CD4-positive, alpha-beta T cell treated with Interferon gamma for 1 hour (primary cell): ENCODE measurements at regions not wholly inside any gene's neighbourhood (a gene's known extent, or its start where the extent isn't known, plus 50 kb on each side); places are given as distances from the start of the nearest gene placed in this dataset.
A peak's percentile ranks its signal among the peaks of the same experiment; 100 is the strongest.
"Not testable (repeated sequence)": the region's sequence is repeated elsewhere in the genome, so short reads cannot be mapped to it uniquely, and the experiment has no call there.

Experiments used
- DNase-seq: peaks from one replicate; pipeline ENCODE4 v3.0.0-alpha.2; 2020

- no peak for DNase-seq
These were observed 86.6 kb upstream of the ADRA1D start for GRCh38 chr20:4335722-4336121.

- DNase-seq = no peak
These were observed 83.2 kb upstream of the ADRA1D start for GRCh38 chr20:4332121-4332860.

GRCh38 chr20:4330011-4330410, 80.9 kb upstream of the ADRA1D start:
- DNase-seq = no peak

GRCh38 chr20:4329232-4329631, 80.1 kb upstream of the ADRA1D start:
- no peak for DNase-seq

GRCh38 chr20:4328541-4328940, 79.5 kb upstream of the ADRA1D start:
- DNase-seq = no peak

GRCh38 chr20:4327956-4328355, 78.9 kb upstream of the ADRA1D start:
- no peak for DNase-seq

- DNase-seq = no peak
These were observed 77.3 kb upstream of the ADRA1D start for GRCh38 chr20:4326195-4327065.

GRCh38 chr20:4325548-4326187, 76.6 kb upstream of the ADRA1D start:
- DNase-seq = no peak

- DNase-seq = no peak
These were observed 75.6 kb upstream of the ADRA1D start for GRCh38 chr20:4324611-4325243.

- no peak for DNase-seq
These were observed 73.4 kb upstream of the ADRA1D start for GRCh38 chr20:4322499-4322898.

- DNase-seq = peak; percentile 60
These were observed 71.2 kb upstream of the ADRA1D start for GRCh38 chr20:4320291-4320690.

GRCh38 chr20:4318891-4319290, 69.8 kb upstream of the ADRA1D start:
- DNase-seq = no peak

GRCh38 chr20:4310616-4311015, 61.5 kb upstream of the ADRA1D start:
- not testable (repeated sequence) for DNase-seq

- no peak for DNase-seq
These were observed 57.1 kb upstream of the ADRA1D start for GRCh38 chr20:4306206-4306605.

- no peak for DNase-seq
These were observed 56.0 kb upstream of the ADRA1D start for GRCh38 chr20:4305091-4305490.

- no peak for DNase-seq
These were observed 55.5 kb upstream of the ADRA1D start for GRCh38 chr20:4304601-4305000.

- no peak for DNase-seq
These were observed 54.0 kb upstream of the ADRA1D start for GRCh38 chr20:4303136-4303535.

- no peak for DNase-seq
These were observed 51.8 kb upstream of the ADRA1D start for GRCh38 chr20:4300921-4301320.

- DNase-seq = no peak
These were observed 51.3 kb upstream of the ADRA1D start for GRCh38 chr20:4300401-4300800.

GRCh38 chr20:4299773-4300172, 50.7 kb upstream of the ADRA1D start:
- DNase-seq = no peak

GRCh38 chr20:4299216-4299615, 50.1 kb upstream of the ADRA1D start:
- DNase-seq = no peak
